Gastroesophageal sphincter (tissue), 3 donors: ENCODE measurements at regions not wholly inside any gene's neighbourhood (a gene's known extent, or its start where the extent isn't known, plus 50 kb on each side); places are given as distances from the start of the nearest gene placed in this dataset.

Experiments used
- EP300 ChIP-seq: sonication (generic); formaldehyde crosslinking; IDR thresholded peaks from one replicate; pipeline ENCODE4 v1.6.1; 2017; ENCODE audit warnings: antibody characterized with exemption, mild to moderate bottlenecking
- POLR2A ChIP-seq, 2 donors: fragments of 450-650 bp; IDR thresholded peaks; one replicate each; pipeline ENCODE4 v1.6.1; 2017; ENCODE audit warnings: antibody characterized with exemption in 2 of 2, mild to moderate bottlenecking in 2 of 2, moderate library complexity in 1 of 2
- TF ChIP-seq, protein P1 (sequence below), 4 experiments: fragments of 200-600 bp in 2 of 4; fragments of 450-650 bp in 2 of 4; sonication (generic) in 1 of 4; IDR thresholded peaks; one replicate each; pipeline ENCODE4 v1.5.1; 2017 to 2019; ENCODE audit warnings: antibody characterized with exemption in 4 of 4, mild to moderate bottlenecking in 2 of 4, moderate library complexity in 2 of 4

DNA sequence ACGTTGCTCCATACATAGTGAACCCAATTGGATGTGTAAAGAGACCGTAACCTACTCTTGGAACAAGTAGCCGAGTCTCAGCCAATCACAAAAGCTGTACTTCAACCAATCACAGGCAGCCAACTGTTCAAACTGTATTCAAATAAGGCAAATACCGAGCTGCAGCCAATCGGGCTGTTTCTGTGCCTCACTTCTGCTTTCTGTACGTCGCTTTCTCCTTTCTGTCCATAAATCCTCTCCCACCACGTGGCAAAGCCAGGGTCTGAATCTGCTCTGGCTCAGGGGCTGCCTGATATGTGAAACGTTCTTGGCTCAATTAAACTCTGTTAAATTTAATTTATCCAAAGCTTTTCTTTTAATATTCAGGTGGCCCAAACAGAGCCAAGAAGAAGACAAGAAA lies 210.3 kb downstream of the URB2 start:
- TF ChIP-seq EP300 (no peak), POLR2A (IDR thresholded peaks at IDR 0.05) (no peak)
- TF ChIP-seq, protein P1, sequence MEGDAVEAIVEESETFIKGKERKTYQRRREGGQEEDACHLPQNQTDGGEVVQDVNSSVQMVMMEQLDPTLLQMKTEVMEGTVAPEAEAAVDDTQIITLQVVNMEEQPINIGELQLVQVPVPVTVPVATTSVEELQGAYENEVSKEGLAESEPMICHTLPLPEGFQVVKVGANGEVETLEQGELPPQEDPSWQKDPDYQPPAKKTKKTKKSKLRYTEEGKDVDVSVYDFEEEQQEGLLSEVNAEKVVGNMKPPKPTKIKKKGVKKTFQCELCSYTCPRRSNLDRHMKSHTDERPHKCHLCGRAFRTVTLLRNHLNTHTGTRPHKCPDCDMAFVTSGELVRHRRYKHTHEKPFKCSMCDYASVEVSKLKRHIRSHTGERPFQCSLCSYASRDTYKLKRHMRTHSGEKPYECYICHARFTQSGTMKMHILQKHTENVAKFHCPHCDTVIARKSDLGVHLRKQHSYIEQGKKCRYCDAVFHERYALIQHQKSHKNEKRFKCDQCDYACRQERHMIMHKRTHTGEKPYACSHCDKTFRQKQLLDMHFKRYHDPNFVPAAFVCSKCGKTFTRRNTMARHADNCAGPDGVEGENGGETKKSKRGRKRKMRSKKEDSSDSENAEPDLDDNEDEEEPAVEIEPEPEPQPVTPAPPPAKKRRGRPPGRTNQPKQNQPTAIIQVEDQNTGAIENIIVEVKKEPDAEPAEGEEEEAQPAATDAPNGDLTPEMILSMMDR (IDR thresholded peaks at IDR 0.05) = no peak
